ENCODE measurements at regions not wholly inside any gene's neighbourhood (a gene's known extent, or its start where the extent isn't known, plus 50 kb on each side); places are given as distances from the start of the nearest gene placed in this dataset.
"Not testable (repeated sequence)": the region's sequence is repeated elsewhere in the genome, so short reads cannot be mapped to it uniquely, and the experiment has no call there.

GRCh38 chr6:6942831-6943230 lies 164.9 kb upstream of the RREB1 start:
- peak; percentile 68 for DNase-seq (ENCODE audit: low spot score)

DNA sequence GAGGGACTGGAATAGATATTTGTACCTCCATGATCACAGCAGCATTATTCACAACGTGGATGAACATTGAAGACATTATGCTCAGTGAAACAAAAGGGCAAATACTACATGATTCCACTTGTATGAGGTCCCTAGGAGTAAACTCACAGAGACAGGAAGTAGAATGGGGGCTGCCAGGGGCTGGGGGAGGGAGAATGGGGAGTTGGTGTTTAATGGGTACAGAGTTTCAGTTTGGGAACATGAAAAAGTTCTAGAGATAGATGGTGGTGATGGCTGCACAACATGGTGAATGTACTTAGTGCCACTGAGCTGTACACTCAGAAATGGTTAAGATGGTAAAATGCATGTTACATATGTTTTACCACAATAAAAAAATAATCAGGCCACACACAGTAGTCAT lies 164.3 kb upstream of the RREB1 start:
- no peak for DNase-seq (ENCODE audit: low spot score)
- TF ChIP-seq, protein P1, sequence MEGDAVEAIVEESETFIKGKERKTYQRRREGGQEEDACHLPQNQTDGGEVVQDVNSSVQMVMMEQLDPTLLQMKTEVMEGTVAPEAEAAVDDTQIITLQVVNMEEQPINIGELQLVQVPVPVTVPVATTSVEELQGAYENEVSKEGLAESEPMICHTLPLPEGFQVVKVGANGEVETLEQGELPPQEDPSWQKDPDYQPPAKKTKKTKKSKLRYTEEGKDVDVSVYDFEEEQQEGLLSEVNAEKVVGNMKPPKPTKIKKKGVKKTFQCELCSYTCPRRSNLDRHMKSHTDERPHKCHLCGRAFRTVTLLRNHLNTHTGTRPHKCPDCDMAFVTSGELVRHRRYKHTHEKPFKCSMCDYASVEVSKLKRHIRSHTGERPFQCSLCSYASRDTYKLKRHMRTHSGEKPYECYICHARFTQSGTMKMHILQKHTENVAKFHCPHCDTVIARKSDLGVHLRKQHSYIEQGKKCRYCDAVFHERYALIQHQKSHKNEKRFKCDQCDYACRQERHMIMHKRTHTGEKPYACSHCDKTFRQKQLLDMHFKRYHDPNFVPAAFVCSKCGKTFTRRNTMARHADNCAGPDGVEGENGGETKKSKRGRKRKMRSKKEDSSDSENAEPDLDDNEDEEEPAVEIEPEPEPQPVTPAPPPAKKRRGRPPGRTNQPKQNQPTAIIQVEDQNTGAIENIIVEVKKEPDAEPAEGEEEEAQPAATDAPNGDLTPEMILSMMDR (IDR thresholded peaks at IDR 0.05; ENCODE audit: extremely low read depth, missing control alignments), result no peak

More at GRCh38 chr6:6942831-6943230, 164.9 kb upstream of the RREB1 start:
- TF ChIP-seq, protein P1 (IDR thresholded peaks at IDR 0.05; ENCODE audit: extremely low read depth, missing control alignments), result no peak

DNA sequence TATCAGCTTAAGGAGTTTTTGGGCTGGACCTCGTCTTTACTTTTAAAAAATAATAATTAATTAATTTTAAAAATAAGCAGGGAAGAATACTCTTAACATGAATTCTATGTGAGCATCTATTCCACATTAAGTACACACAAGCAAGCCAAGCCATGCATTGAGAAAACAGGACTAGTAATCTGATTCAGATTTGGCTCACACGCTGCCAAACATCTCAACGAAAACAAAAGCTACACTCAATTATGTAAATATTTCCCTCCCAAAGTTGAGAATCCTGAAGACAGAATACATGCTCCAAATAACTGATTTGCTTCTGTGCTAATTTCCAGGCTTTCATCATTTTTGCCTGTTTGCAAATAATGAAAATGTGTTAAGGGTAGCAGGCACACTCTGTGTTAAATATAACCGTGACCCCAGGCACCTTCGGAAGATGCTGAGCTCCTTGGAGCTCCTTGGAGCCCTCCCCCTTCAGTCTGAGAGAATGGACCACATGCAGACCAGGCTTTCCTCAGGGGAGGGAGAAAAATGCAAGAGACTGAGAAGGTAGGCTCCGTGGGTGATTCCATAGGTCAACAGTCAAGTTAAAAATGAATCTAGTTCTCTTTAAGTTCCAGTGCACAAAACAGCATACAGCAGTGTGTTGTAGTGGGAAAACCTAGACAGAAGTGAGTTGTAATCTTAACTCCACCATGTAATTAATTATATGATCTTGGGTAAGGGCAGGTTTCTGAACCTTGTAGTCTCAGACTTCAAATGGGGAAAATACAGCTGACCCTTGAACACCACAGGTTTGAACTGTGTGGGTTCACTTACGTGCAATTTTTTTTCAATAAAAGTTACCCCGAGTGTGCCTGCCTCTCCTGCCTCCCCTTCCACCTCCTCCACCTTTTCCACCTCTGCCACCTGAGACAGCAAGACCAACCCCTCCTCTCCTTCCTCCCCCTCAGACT lies 161.3 kb upstream of the RREB1 start:
- TF ChIP-seq, protein P1 (IDR thresholded peaks at IDR 0.05; ENCODE audit: extremely low read depth, missing control alignments), result no peak
- DNase-seq (ENCODE audit: low spot score), result no peak

GRCh38 chr6:6950373-6951145 lies 157.2 kb upstream of the RREB1 start:
- no peak for DNase-seq (ENCODE audit: low spot score)
- TF ChIP-seq, protein P1 (IDR thresholded peaks at IDR 0.05; ENCODE audit: extremely low read depth, missing control alignments), result no peak

DNA sequence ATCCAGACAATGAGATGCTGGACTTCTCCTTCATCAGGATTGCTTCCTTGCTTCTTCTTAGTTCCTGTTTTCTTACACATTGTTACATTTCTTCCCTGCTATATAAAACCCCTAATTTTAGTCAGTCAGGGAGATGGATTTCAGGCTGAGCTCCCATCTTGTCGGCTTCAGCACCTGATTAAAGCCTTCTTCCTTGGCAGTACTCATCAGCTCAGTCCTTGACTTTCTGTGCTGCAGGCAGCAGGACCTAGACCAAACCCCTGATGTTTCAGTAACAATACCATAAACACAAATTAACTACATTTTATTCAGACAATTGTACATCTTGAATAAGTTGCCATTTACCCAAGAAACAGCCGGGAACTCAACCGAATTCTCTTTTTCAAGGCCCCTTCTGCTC lies 156.4 kb upstream of the RREB1 start:
- TF ChIP-seq, protein P1 (IDR thresholded peaks at IDR 0.05; ENCODE audit: extremely low read depth, missing control alignments), result no peak

GRCh38 chr6:6952484-6952883 lies 155.3 kb upstream of the RREB1 start:
- TF ChIP-seq, protein P1 (IDR thresholded peaks at IDR 0.05; ENCODE audit: extremely low read depth, missing control alignments), result no peak
- no peak for DNase-seq (ENCODE audit: low spot score)

More for the DNA sequence above, 156.4 kb upstream of the RREB1 start:
- DNase-seq (ENCODE audit: low spot score), result no peak

GRCh38 chr6:6952927-6953326 lies 154.8 kb upstream of the RREB1 start:
- not testable (repeated sequence) for DNase-seq (ENCODE audit: low spot score)
